ENCODE measurements at regions not wholly inside any gene's neighbourhood (a gene's known extent, or its start where the extent isn't known, plus 50 kb on each side); places are given as distances from the start of the nearest gene placed in this dataset.

DNA sequence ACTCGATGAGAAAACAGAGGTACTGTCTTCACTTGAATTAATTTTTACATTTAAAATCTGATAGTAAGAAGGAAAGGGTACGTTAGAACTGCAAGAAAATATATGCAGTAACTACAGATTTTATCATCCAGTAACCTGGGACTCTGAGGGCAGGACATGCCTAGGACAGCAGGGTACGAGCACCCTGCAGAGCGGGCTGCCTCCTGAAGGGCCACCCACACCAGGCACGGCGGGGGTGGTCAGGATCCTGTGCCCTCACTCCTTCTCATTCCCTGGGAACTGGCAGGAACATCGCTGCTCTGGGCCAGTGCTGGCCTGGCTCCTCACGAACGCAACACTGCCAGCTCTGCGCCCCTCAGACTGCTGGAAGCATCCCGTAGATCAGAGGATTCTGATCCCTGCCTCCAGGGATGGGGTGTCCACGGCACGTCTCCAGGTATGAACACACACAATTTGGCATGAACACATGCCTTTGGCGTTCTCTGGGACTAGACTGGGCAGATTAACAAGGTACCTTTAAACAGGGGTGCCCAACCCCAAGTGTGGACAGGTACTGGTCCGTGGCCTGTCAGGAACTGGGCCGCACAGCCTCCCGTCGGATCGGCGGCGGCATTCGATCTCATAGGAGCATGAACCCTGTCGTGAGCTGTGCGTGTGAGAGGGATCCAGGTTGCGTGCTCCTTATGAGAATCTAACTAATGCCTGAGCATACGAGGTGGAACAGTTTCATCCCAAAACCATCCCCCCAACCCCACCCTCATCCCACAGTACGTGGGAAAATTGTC, 99.3 kb upstream of the FAM20C start:
- no peak for TF ChIP-seq SUZ12 (IDR thresholded peaks at IDR 0.05; ENCODE audit: extremely low read depth, insufficient read depth, insufficient read length)
- TF ChIP-seq YY1 (IDR thresholded peaks at IDR 0.05; ENCODE audit: insufficient read depth, insufficient read length) = no peak
